Choroid plexus epithelial cell (primary cell): ENCODE measurements at regions not wholly inside any gene's neighbourhood (a gene's known extent, or its start where the extent isn't known, plus 50 kb on each side); places are given as distances from the start of the nearest gene placed in this dataset.
"Not testable (repeated sequence)": the region's sequence is repeated elsewhere in the genome, so short reads cannot be mapped to it uniquely, and the experiment has no call there.

ENCODE experiments used
- DNase-seq: peaks from one replicate; pipeline ENCODE4 v3.0.0-alpha.2; 2010; ENCODE audit warnings: low read depth
- H3K4me3 ChIP-seq: 2 replicates; pipeline ENCODE4 v1.5.1; 2011; ENCODE audit warnings: low read depth, mild to moderate bottlenecking, control low read depth, low read length, moderate library complexity
- CTCF ChIP-seq: conservative IDR thresholded peaks from 2 replicates; pipeline ENCODE4 v1.5.1; 2011; ENCODE audit warnings: low read depth, mild to moderate bottlenecking, control low read depth, inconsistent platforms, low read length, moderate library complexity

DNA sequence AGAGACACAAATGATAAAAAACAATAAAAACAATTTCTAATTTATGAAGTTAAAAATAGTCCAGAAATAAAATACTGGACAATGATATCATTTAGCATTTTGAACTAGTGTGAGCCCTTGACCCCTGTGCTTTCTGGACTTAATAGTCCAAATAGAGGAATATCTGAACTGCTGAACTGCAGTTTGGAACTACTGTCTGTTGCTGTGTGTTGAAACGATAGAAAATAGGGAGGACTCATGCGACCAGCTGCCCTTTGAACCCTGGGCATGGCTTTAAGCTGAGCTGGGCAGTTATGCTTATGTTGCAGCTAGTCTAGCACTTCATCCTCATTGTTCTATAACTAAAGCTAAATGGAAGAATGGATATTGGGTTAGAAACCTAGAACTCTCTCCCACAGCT is 99.5 kb downstream of the FMR1NB start:
- DNase-seq, result no peak
- H3K4me3 ChIP-seq, result no peak overlapping the region
- no peak for TF ChIP-seq CTCF

DNA sequence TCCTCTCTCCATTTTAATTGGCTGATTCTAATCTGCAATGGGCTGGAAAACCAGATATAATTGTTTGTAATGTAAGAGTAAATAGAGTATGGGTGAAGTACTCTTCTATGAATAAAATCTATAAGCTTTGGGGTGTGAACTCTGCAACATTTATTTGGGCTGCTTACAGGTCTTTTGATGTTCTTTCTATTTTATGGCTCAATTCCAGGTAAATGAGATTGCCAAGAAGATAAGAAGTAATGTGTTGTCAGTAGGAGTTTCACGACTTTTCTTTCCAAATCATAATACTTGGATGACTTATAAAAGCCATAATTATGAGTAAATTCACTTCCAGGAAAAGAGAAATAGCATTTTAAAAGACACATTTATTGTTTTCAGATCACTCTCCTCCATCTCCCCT is 103.5 kb downstream of the FMR1NB start:
- no peak for TF ChIP-seq CTCF
- DNase-seq, result no peak
- no peak overlapping the region for H3K4me3 ChIP-seq

DNA sequence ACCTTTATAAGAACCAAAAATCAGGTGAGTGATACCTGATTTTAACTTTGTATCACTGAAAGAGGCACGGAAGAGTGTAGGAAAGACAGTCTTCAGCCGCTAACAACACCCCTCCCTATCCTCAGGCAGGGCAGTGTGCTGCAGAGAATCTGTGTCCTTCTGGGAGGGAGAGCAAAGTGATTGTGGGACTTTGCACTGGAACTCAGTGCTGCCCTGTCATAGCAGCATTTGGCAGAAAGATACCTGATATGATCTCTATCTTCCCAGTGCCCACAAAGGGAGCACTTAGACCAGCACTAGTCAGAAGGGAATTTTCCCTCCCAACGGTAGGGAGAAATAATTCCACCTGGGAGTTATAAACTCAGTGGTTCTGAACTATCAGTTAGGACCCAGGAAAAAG is 139.0 kb downstream of the FMR1NB start:
- no peak overlapping the region for H3K4me3 ChIP-seq
- TF ChIP-seq CTCF, result no peak
- no peak for DNase-seq

GRCh38 chrX:148120999-148121623 is 140.0 kb downstream of the FMR1NB start:
- no peak overlapping the region for H3K4me3 ChIP-seq
- TF ChIP-seq CTCF, result no peak
- DNase-seq, result no peak

- DNase-seq, H3K4me3 ChIP-seq: not testable (repeated sequence)
Observed at GRCh38 chrX:148128872-148129505, 147.9 kb downstream of the FMR1NB start.

DNA sequence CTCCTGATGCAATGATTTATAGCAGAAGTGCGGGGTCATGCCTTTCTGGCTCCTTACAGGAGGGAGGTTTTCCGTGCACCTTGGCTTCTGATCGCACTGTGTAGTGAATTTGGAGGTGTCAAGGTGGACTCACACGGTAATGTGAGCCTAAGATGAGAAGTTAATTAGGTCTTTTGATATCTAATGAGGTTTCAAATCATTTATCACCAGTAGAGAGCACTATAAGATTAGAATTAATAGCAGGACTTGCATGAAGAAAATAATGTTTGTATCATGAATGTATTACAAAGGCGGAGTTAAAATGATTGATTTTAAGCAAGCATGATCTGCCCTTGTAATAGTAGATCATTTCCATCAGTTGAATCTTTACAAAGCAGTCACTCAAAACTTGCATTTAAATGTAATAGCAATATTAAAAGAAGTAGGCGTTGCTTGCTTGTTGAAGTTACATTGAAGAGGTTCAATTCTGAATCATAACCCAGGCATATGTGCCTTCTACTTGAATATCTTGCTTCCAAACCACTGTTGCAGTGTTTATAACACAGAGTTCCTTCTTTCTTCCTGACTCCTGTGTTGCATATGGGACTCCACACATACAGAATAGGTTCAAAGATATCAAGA is 152.1 kb downstream of the FMR1NB start:
- no peak for TF ChIP-seq CTCF
- no peak for DNase-seq
- no peak overlapping the region for H3K4me3 ChIP-seq

DNA sequence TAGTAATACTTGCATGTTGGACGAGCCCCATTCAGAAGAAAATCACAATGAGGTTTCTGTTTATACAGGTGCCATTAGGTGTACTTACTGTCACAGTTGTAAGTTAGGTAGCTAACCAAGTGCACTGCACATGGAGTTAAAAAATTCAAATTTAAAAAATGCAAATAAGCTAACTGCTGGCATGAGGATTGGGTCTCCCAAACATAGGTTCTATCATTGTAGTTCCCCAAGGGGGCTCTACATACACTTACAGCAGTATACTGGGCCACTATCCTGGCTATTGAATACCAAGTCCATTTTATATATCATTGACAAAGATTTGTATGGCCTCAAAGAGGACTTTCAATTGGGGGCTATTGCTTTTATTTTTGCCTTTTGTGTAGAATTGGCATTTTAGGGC is 153.4 kb downstream of the FMR1NB start:
- TF ChIP-seq CTCF, result no peak
- DNase-seq, result no peak
- H3K4me3 ChIP-seq, result no peak overlapping the region
